HEK293T (cell line): ENCODE measurements at regions not wholly inside any gene's neighbourhood (a gene's known extent, or its start where the extent isn't known, plus 50 kb on each side); places are given as distances from the start of the nearest gene placed in this dataset.
"Not testable (repeated sequence)": the region's sequence is repeated elsewhere in the genome, so short reads cannot be mapped to it uniquely, and the experiment has no call there.

Source experiments
- CTCF ChIA-PET: fragments of 350-600 bp; formaldehyde crosslinking; extraction: SDS; loops from one replicate; lab custom pipeline; 2021; ENCODE audit warnings: antibody characterized with exemption, inconsistent platforms; lab: Yijun Ruan, JAX
- POLR2A ChIA-PET: fragments of 350-600 bp; formaldehyde crosslinking; extraction: SDS; loops from one replicate; lab custom pipeline; 2020; ENCODE audit warnings: antibody characterized with exemption, inconsistent platforms; lab: Yijun Ruan, JAX
- DNase-seq: peaks from one replicate; pipeline ENCODE4 v3.0.0; 2012; ENCODE audit warnings: mixed read lengths; ENCODE audit errors: extremely low spot score
- ARNT ChIP-seq: fragments of 450-650 bp; IDR thresholded peaks from 2 replicates; pipeline ENCODE4 v1.6.1; 2017; ENCODE audit warnings: mild to moderate bottlenecking
- BHLHE40 ChIP-seq: fragments of 450-650 bp; IDR thresholded peaks from 2 replicates; pipeline ENCODE4 v1.6.1; 2016; ENCODE audit warnings: mild to moderate bottlenecking, moderate library complexity, borderline replicate concordance
- CTBP1 ChIP-seq: fragments of 450-650 bp; IDR thresholded peaks from 2 replicates; pipeline ENCODE4 v1.6.1; 2016; ENCODE audit warnings: borderline replicate concordance
- ELF4 ChIP-seq: fragments of 450-650 bp; IDR thresholded peaks from 2 replicates; pipeline ENCODE4 v1.6.1; 2017; ENCODE audit warnings: antibody characterized with exemption
- FOXA1 ChIP-seq: fragments of 450-650 bp; IDR thresholded peaks from 2 replicates; pipeline ENCODE4 v1.6.1; 2016; ENCODE audit warnings: mild to moderate bottlenecking
- FOXK2 ChIP-seq: fragments of 450-650 bp; IDR thresholded peaks from 2 replicates; pipeline ENCODE4 v1.6.1; 2016; ENCODE audit warnings: mild to moderate bottlenecking
- FOXM1 ChIP-seq: fragments of 450-650 bp; IDR thresholded peaks from 2 replicates; pipeline ENCODE4 v1.6.1; 2017; ENCODE audit warnings: mild to moderate bottlenecking, borderline replicate concordance
- HDGF ChIP-seq: fragments of 450-650 bp; IDR thresholded peaks from 2 replicates; pipeline ENCODE4 v1.6.1; 2017; ENCODE audit warnings: antibody characterized with exemption, borderline replicate concordance
- L3MBTL2 ChIP-seq: fragments of 450-650 bp; conservative IDR thresholded peaks from 2 replicates; pipeline ENCODE4 v1.6.1; 2016; ENCODE audit warnings: mild to moderate bottlenecking
- LEF1 ChIP-seq: fragments of 450-650 bp; IDR thresholded peaks from 2 replicates; pipeline ENCODE4 v1.6.1; 2017; ENCODE audit warnings: mild to moderate bottlenecking, borderline replicate concordance
- NFRKB ChIP-seq: fragments of 450-650 bp; IDR thresholded peaks from 2 replicates; pipeline ENCODE4 v1.6.1; 2016; ENCODE audit warnings: mild to moderate bottlenecking, moderate library complexity
- SP1 ChIP-seq: fragments of 450-650 bp; IDR thresholded peaks from 2 replicates; pipeline ENCODE4 v1.6.1; 2017
- SUZ12 ChIP-seq: fragments of 450-650 bp; IDR thresholded peaks from 2 replicates; pipeline ENCODE4 v1.6.1; 2016; ENCODE audit warnings: mild to moderate bottlenecking
- TARDBP ChIP-seq: fragments of 450-650 bp; IDR thresholded peaks from 2 replicates; pipeline ENCODE4 v1.6.1; 2016
- ZNF384 ChIP-seq: fragments of 450-650 bp; IDR thresholded peaks from 2 replicates; pipeline ENCODE4 v1.6.1; 2016
- TF ChIP-seq, protein P1 (sequence below): fragments of 450-650 bp; IDR thresholded peaks from 2 replicates; pipeline ENCODE4 v1.6.1; 2016

DNA sequence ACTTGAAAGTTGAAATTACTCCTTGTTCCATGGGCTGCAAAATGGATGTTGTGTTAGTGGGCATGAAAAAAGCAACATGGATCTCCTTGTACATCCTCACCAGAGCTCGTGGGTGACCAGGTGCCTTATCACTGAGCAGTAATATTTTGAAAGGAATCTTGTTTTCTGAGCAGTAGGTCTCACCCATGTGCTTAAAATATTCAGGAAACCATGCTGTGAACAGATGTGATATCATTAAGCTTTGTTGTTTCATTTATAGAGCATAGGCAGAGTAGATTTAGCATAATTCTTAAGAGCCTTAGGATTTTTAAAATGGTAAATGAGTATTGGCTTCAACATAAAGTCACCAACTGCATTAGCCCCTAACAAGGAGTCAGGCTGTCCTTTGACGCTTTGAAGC, 316.6 kb downstream of the TYW1 start:
- POLR2A ChIA-PET: no interaction called here
- no peak for DNase-seq
- TF ChIP-seq BHLHE40: no peak
- TF ChIP-seq ELF4: no peak
- TF ChIP-seq HDGF: no peak
- TF ChIP-seq ZNF384: no peak
- no peak for TF ChIP-seq L3MBTL2
- TF ChIP-seq NFRKB: no peak
- no peak for TF ChIP-seq LEF1
- no peak for TF ChIP-seq FOXM1
- no peak for TF ChIP-seq FOXK2
- TF ChIP-seq SUZ12: no peak
- no peak for TF ChIP-seq FOXA1
- no peak for TF ChIP-seq TARDBP
- TF ChIP-seq, protein P1, sequence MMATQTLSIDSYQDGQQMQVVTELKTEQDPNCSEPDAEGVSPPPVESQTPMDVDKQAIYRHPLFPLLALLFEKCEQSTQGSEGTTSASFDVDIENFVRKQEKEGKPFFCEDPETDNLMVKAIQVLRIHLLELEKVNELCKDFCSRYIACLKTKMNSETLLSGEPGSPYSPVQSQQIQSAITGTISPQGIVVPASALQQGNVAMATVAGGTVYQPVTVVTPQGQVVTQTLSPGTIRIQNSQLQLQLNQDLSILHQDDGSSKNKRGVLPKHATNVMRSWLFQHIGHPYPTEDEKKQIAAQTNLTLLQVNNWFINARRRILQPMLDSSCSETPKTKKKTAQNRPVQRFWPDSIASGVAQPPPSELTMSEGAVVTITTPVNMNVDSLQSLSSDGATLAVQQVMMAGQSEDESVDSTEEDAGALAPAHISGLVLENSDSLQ: no peak
- TF ChIP-seq ARNT: no peak
- CTCF ChIA-PET: no interaction called here

DNA sequence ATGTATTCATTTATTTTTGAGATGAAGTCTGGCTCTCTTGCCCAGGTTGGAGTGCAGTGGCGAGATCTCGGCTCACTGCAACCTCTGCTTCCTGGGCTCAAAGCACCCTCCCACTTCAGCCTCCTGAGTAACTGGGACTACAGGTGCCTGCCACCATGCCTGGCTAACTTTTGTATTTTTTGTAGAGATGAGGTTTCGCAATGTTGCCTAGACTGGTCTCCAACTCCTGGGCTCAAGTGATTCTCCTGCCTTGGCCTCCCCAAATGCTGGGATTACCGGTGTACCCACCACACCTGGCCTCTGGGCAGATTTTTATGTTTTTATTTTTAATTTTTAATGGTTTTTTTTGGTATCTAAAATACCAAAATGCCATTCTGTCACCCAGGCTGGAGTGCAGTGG, 320.3 kb downstream of the TYW1 start:
- POLR2A ChIA-PET, DNase-seq, CTCF ChIA-PET: not testable (repeated sequence)

DNA sequence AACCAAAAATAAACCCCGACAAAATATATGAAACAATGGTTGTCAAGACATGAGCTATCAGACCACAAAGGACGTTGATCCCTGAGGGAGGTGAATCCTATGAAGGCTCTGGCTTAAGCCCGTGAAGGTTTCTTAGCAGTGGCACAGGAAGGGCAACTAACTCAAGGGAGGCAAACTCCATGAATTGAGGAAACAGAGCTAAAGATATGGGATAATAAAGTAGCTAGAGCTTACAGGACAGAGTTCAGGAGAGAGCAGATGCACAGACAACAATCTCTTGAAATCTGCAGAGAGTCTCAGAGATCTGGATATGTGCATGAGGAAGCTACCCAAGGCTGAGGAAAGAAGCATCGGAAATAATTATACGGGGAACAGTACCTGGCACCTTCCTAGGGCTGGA, 331.6 kb downstream of the TYW1 start:
- DNase-seq, CTCF ChIA-PET, POLR2A ChIA-PET: not testable (repeated sequence)

DNA sequence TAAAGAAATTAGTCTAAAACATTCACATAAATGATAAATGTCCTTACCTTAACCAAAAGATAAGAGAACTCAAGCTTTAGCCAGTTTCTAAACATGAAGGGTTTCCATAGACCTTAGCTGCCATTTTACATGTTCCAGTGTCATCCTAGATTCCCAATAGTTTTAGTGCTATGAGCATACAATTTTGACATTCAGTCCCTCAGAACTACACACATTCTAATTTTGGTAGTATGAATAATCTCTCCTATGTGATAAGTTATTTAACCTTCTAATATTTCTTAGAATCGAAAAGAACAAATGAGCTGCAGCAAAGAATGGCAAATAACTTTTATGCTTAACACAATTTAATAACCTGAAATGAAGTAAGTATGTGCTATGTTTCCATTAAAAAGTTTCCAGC, 338.5 kb downstream of the TYW1 start:
- DNase-seq, CTCF ChIA-PET, POLR2A ChIA-PET: not testable (repeated sequence)

DNA sequence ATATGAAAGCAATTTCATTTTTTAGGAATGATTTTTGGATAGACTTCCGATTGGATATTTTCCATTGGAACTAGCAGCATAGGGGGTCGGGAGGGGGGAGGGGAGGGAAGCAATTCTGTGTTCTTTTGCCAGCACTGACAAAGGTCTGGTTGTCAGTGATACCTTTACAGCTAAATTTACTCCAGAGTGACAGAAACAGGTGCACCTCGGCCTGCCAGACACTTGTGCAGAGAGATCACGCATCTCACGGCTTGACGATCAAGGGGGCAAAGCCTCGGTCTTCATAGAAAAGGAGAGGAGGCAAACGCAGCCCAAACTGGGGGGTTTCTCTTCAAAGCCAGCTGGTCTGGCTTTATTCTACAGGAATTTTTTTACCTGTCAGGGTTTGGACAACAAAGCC, 339.0 kb downstream of the TYW1 start:
- DNase-seq, CTCF ChIA-PET, POLR2A ChIA-PET: not testable (repeated sequence)

DNA sequence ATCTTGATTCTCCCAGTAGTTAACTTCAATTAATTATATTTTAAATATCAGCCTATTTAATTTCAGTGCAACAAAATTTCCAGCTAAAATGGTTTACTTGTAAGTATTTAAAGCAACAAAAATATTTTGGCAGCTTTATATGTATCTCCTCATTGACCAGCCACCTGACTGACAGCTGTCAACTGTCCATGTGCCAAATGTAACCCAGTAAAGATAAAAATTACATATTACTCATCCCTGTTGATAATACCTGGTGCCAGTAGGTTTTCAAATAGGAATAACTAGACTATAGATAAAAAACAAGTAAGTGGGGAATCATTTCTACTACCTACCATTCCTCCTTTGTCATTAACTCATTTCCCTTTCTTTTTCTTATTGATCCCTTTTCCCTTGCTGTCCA, 341.9 kb downstream of the TYW1 start:
- CTCF ChIA-PET, DNase-seq, POLR2A ChIA-PET: not testable (repeated sequence)

DNA sequence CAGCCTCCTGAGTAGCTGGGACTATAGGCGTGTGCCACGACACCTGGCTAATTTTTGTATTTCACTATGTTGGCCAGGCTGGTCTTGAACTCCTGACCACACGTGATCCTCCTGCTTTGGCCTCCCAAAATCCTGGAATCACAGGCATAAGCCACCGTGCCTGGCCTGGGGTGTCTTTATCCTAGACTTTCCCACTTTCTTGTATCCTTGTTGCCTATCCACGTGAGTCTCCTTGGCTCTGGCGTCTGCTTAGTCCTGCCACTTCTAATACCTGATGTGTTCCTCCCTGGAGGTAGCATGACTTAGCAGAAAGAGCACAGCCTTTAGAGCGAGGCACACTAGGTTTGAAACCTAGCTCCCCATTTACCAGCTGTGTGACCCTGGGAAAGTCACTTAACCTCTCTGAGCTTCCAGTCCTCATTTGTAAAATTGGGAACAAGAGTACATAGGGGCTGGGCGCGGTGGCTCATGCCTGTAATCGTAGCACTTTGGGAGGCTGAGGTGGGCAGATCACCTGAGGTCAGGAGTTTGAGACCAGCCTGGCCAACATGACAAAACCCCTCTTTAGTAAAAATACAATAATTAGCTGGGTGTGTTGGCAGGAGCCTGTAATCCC, 344.6 kb downstream of the TYW1 start:
- ChIA-PET POLR2A (no interaction called here), CTCF (interaction anchor here (0.6 kb wide), 1 partner anchor 316 kb away, joined by 3 read pairs; no protein-coding TSS in a partner anchor)
- DNase-seq: no peak
- TF ChIP-seq CTBP1: no peak
- TF ChIP-seq L3MBTL2: no peak
- TF ChIP-seq, protein P1: no peak
- TF ChIP-seq FOXM1: no peak
- TF ChIP-seq FOXK2: no peak
- no peak for TF ChIP-seq NFRKB
- TF ChIP-seq ELF4: no peak
- TF ChIP-seq ARNT: no peak
- no peak for TF ChIP-seq ZNF384
- TF ChIP-seq FOXA1: no peak

DNA sequence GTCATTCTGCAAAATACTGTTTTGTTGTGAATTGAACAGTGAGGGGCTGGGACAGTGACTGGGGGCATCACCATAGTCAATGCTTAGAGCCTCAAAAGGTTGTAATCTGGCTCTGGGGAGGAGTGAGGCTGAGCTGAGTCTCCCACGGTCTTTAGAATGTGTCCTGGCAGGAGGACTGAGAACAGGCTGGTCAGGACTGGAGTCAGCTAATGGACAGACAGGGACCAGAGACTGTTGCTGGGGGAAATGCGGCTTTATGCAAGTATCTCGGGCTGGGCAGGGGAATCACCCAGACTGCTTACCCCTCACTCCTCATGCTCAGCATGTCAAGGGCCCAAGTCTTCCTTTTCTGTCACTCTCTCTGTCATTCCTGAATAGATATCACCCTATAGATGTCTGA, 346.5 kb downstream of the TYW1 start:
- no peak for DNase-seq
- CTCF ChIA-PET: no interaction called here
- POLR2A ChIA-PET: no interaction called here

DNA sequence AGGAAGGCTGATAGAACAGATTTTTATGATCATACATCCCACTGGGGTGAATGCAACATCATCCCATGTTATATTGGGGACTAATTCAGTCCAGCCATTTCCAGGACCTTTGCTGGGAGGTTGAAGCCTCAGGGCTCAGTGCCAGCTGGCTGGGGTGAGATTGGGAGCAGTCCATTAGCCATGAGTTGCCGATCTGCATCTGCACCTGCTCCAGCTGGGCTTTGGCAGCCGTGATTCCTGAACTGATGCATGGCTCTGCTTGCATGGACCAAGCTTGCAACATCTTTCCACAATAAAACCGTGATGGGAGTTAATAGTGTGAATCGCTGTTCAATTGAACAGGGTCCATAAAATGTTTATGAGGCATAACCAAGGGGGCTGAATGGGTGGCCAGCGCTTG, 346.9 kb downstream of the TYW1 start:
- DNase-seq: no peak
- ChIA-PET CTCF (no interaction called here), POLR2A (no interaction called here)
- TF ChIP-seq ZNF384: no peak
- TF ChIP-seq ARNT: no peak
- TF ChIP-seq SP1: no peak
- TF ChIP-seq NFRKB: no peak
- TF ChIP-seq CTBP1: no peak
- TF ChIP-seq ELF4: no peak
- TF ChIP-seq LEF1: no peak
- TF ChIP-seq, protein P1: no peak
- no peak for TF ChIP-seq BHLHE40
- no peak for TF ChIP-seq HDGF
- TF ChIP-seq SUZ12: no peak
- no peak for TF ChIP-seq TARDBP
- no peak for TF ChIP-seq FOXA1
- no peak for TF ChIP-seq L3MBTL2
- no peak for TF ChIP-seq FOXK2

More for the DNA sequence above, 346.5 kb downstream of the TYW1 start:
- TF ChIP-seq FOXK2 (no peak), BHLHE40 (no peak), LEF1 (no peak), ZNF384 (no peak), FOXA1 (no peak), SUZ12 (no peak), HDGF (no peak), TARDBP (no peak), ELF4 (no peak)
